ENCODE measurements at regions not wholly inside any gene's neighbourhood (a gene's known extent, or its start where the extent isn't known, plus 50 kb on each side); places are given as distances from the start of the nearest gene placed in this dataset.

DNA sequence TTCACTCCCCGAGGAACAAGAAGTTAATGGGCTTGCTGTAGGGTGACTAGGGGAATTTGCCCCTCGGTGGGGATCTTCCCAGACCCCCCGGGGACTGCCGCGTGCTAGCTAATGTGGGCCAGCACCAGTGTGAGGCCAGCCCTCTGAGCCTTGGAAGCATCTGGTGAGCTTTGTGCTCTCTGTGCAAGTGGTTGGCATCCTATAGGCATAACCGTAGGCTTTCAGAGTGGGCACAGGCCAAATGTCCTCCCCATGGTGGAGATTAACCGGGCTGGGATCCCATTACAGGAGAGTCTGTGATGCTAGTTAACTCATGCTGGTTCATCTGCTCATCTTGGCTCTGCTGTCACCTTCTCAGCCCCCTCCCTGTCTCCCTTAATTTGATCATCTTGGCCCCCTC is 125.7 kb downstream of the TRIM29 start:
- DNase-seq = no peak

GRCh38 chr11:120011836-120012235 is 126.1 kb downstream of the TRIM29 start:
- no peak for DNase-seq

- no peak for DNase-seq
These were observed 127.1 kb downstream of the TRIM29 start for GRCh38 chr11:120010775-120011174.

GRCh38 chr11:120009938-120010337 is 128.0 kb downstream of the TRIM29 start:
- no peak for DNase-seq

DNA sequence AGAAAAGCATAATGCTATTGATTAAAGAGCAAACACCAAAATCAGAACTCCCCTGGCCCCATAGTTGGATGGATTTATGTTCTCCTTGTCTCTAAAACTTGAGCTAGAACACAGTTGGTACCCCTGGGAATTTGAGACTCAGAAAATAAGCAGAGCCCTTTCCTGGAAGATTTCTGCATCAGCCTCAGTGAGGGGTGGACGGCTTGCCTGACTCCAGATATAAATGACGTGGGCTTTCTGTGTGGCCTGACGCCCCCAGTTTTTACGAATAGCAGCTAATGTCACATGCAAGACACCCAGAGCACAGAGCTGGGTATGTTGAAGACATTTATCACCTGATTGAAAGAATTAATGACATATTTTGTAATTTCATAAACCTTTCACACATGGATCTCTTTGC is 130.8 kb downstream of the TRIM29 start:
- no peak for DNase-seq

DNA sequence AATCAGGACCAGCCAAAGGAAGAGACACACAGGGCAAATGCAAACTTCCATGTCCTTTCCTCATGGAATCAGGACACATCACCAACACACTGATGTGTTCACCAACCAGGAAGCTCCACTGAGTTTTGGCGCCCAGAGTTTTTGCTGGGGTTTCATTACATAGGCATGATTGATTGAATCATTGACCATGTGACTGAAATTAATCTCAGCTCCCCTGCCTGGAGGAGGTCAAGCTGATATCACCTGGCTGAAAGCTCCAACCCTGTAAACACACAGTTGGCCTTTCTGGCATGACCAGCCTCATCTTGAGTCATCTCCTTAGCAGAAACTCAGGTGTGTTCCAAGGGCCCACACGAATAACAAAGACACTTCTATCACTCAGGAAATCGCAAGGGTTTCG is 133.2 kb downstream of the TRIM29 start:
- DNase-seq = no peak

GRCh38 chr11:120001178-120002090 is 136.5 kb downstream of the TRIM29 start:
- peak; percentile 85 for DNase-seq

DNA sequence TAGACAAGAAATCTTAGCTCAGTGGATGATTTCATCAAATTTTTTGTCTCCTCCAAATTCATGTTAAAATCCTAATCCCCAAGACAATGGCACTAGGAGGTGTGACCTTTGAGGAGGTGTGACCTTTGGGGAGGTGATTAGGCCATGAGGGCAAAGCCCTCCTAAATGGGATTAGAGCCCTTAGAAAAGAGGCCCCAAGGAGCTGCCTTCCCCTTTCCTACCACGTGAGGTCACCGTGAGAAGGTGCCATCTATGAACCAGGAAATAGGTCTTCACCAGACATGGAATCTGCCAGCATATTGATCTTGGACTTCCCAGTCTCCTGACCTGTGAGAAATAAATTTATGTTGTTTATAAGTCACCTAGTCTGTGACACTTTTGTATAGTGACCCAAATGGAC is 138.7 kb downstream of the TRIM29 start:
- DNase-seq = peak; percentile 7

- no peak for DNase-seq
These were observed 141.4 kb downstream of the TRIM29 start for GRCh38 chr11:119996556-119996955.

DNA sequence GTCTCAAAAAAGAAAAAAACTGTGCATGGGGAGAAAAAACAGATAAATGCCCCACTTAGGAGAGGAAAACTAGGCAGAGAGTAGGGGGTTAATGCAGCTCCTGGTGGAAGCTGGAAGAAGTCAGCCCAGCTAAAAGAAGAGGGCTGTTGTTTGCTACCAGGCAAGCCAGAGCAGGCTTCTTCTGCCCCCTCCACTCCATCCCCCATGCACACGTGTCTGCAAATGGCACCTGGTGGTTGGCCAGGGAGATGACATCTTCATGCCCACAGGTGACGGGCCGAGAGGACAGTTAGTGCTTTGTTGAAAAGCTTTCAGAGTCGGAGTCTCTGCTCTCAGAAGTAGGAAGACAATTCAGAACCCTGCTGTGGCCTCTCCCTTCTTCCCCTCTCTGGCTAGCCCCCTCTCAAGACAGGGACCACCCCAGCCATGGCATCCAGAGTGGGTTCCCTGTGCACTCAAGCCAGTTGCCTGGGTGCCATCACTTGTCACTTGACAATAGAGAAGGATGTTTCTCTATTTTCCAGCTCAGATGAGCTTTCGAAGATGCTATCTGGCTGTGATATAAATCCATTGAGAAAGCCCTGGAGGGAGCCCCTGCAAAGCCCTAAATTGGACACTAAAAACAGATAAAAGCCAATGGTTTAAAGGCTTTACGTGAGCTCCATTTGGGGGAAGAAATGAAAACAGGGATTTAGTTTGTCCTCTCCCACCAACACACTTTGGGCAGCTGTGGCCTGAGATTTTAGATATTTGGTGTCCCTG is 142.0 kb downstream of the TRIM29 start:
- no peak for DNase-seq

DNA sequence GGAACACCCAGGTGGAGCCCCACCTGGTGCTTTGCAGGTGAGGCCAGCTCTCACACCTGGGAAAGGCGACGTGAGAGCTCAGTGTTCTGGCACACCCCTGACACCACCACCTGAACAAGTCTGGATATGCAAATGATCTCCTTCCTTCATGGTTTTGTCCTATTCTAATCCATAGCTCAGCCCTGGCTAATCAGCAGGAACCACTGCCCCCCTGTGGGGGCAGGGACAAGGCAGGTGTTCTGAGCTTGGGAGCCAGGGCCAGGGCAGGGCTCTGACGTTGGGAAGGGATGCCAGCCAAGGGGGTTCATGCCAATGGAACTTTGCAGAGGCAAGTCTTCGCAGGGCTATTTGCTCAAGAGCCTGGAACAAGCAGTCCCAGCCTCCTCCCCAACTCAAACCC is 144.2 kb downstream of the TRIM29 start:
- DNase-seq = peak; percentile 26

DNA sequence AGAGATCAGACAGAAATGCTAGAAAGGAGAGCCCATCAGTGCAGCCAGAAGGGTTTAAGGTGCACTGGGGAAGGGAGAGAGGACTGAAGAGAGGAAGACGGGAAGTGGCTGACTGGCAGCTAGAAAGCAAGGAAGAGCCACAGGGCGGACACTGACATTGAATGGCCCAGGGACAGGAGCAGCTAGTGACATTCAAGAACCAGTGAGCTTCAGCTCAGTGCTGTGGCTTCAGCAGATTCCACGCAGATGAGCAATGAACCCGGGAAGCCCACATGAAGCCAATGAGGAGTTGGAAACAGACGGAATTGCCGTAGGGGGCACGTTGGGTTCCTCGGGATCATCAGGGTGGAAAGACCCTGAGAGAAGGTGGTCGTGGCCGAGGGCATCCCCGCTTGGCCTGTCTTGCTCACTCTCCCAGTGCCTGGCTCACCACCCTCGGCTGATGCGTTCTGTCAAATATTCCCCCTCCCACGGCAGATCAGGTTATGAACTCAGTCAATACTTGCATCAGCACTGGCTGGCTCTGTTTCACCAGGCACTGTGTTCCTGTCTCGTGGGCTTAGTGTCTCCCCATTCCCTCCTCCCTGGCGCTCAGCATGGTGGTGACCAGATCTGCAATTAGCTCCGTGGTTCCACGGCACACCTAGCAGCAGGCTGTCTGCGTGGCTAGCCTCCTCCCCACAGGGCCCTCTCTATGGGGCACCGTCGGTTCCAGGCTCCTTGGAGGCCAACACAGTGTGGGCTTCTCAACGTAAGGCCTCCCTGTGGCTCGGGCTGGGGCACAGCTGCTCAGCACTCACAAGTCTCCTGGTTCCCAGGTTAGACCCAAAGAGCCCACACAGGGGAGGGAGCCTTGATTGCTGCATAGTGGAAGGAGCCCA is 145.5 kb downstream of the TRIM29 start:
- DNase-seq = no peak

- DNase-seq = peak; percentile 82
These were observed 146.2 kb downstream of the TRIM29 start for GRCh38 chr11:119991669-119992068.

DNA sequence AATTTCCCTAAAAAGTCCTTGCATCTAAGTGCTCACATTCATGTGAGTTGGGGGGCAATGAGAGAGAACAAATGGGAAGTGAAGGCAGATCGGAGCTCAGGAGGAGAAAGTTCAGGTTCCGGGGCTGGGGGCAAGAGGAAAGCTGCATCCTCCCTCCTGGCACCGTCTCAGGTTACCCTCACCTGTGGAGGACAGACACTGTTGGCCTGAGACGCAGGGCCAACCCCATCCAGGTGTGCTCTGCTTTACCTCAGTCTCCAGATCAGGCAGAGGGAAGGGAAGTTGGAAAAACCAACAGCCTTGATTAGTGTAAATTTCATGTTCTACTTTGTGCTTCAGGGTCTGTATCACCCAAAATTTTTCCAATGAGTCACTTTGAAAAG is 146.9 kb downstream of the TRIM29 start:
- no peak for DNase-seq

DNA sequence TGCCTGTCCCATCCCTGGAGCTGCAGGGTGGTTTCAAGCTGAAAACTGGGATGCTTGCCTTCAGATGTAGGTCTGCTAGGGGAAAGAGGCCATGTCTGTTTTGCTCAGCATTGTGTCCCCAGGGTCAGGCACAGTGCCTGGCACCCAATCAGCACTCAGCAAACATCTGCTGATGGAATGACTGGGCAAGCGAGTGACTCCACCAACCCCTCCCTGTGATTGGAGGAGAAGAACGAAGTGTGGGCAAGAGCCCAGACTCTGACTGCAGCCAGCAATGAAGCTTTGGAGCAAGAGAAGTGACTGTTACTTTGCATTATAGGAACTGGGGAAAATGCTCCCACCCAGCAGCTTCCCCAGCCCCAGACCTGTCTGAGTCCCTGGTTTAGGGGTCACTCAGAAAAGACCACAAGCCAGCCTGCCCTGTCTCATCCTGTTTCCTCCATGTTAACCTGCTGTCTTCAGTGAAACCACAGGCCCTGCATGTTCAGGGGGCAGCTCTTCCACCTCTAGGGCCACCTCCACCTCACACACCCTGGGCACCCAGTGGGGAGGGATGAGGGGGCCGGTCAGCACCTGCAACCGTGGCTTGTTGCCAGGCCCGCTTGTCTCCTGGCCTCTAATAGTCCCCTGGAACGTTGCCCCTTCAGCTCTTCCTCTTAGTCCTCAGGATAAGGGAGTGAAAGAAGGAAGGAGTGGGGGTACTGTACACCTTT is 147.4 kb downstream of the TRIM29 start:
- DNase-seq = no peak

GRCh38 chr11:119989159-119989821 is 148.6 kb downstream of the TRIM29 start:
- DNase-seq = no peak

- DNase-seq = no peak
These were observed 152.4 kb downstream of the TRIM29 start for GRCh38 chr11:119985551-119985950.

DNA sequence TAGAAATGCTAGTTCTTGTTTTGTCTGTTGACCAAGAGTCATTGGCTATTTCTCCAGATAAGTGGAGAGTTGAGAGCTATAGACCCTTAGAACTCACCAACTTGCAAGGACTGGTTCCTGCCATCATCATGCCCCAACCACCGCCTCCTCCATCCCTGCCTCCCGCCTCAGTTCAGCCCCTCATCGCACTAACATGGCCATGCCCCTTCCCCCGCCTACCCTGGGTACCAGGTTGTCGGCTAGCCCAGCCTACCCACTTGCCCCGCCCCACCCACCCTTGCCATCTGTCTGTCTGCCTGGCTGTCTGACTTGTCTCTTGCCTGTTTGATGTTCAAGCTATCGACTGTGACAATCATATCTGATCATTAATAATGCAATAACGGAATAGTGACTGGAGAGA is 154.1 kb downstream of the TRIM29 start:
- no peak for DNase-seq

- no peak for DNase-seq
These were observed 154.6 kb downstream of the TRIM29 start for GRCh38 chr11:119983240-119983732.

GRCh38 chr11:119982517-119983239 is 155.2 kb downstream of the TRIM29 start:
- no peak for DNase-seq

- no peak for DNase-seq
These were observed 157.5 kb downstream of the TRIM29 start for GRCh38 chr11:119980431-119980830.

Data from NCI-H524 treated with DMSO at 0.1 percent for 48 hours (cell line).